ENCODE measurements at regions not wholly inside any gene's neighbourhood (a gene's known extent, or its start where the extent isn't known, plus 50 kb on each side); places are given as distances from the start of the nearest gene placed in this dataset.

DNA sequence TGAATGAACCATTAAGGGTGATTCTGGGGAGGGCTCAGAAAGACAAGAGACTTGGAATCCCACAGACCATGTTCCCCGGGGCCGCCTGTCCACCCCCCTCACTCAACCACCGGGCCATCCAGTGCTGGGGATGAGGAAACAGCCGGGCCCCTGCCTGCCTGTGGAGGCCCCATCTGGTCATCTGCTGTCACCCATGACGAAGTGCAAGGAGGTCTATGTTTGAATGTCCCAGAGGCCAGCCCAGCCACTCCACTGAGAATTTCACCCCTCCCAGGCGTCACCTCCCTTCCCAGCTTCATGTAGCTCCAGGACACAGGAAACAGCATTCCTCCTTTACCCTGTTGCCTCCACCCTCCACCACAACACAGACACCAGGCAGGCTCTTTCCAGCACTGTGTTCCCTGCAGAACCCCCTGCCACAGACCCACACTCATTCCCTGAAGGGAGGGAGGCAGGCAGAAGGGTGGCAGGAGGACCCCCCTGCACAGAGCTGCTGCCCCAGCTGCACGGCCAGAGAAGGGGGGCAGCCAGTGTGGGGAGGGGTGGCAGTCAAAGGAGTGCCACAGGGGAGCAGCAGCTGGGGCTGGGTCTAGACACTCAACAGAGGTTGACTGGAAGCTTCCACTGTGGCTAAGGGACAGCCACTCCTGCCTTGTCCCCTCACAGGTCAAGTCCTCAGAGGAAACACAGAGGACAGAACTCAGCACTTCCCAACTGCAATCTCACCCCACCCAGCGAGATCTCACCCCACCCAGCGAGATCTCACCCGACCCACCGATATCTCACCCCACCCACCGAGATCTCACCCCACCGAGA lies 50.3 kb upstream of the PPP2R5C start:
- Histone ChIP-seq H3K36me3 (no peaks in the 10 kb centered on the region), H3K4me3 (no peak overlapping the region), H3K27ac (peak overlapping the region in 2 of 4 donors; percentile 40 to 60), H3K9me3 (peaks cover 0 to 10% (median 3%) of the 10 kb centered on the region in 4 donors), H3K4me1 (peaks cover 16 to 18% (median 17%) of the 10 kb centered on the region in 4 donors), H3K27me3 (no peaks in the 10 kb centered on the region)
- no peak for TF ChIP-seq POLR2A (IDR thresholded peaks at IDR 0.05)
- TF ChIP-seq, protein P1, sequence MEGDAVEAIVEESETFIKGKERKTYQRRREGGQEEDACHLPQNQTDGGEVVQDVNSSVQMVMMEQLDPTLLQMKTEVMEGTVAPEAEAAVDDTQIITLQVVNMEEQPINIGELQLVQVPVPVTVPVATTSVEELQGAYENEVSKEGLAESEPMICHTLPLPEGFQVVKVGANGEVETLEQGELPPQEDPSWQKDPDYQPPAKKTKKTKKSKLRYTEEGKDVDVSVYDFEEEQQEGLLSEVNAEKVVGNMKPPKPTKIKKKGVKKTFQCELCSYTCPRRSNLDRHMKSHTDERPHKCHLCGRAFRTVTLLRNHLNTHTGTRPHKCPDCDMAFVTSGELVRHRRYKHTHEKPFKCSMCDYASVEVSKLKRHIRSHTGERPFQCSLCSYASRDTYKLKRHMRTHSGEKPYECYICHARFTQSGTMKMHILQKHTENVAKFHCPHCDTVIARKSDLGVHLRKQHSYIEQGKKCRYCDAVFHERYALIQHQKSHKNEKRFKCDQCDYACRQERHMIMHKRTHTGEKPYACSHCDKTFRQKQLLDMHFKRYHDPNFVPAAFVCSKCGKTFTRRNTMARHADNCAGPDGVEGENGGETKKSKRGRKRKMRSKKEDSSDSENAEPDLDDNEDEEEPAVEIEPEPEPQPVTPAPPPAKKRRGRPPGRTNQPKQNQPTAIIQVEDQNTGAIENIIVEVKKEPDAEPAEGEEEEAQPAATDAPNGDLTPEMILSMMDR (IDR thresholded peaks at IDR 0.05) = no peak
- TF ChIP-seq EP300 (IDR thresholded peaks at IDR 0.05) = no peak
- TF ChIP-seq POLR2AphosphoS5 (IDR thresholded peaks at IDR 0.05) = no peak
- no peak for DNase-seq
- WGBS, 2 donors = 64 to 71% methylated on average over 10 to 13 of the region's 13 CpGs
- no peak for ATAC-seq (ENCODE audit: low FRiP score in 2 of 2)
